ENCODE measurements at regions not wholly inside any gene's neighbourhood (a gene's known extent, or its start where the extent isn't known, plus 50 kb on each side); places are given as distances from the start of the nearest gene placed in this dataset.
"Not testable (repeated sequence)": the region's sequence is repeated elsewhere in the genome, so short reads cannot be mapped to it uniquely, and the experiment has no call there.

DNA sequence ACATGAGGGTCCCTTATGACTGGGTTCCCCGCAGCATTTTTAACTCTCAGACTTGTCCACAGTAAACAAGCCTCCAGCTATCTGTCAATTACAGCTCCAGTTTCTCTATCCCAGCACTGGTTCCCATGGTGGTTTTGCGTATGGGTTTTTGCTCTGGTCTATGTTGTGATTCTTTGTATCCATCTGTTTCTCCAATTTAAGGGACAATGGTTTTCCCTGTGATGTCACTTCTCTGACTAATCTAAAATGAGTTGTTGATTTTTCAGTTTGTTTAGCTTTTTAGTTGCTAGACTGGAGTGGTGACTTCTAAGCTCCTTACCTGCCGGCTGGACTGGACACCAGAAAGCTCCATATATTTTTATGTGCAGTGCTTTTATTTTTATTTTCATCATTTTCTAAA is 303.7 kb downstream of the INHBA start:
- DNase-seq (ENCODE audit: low spot score) (no peak), ATAC-seq (ENCODE audit: low read depth) (no peak)
- Histone ChIP-seq H3K27ac (ENCODE audit: poor library complexity, severe bottlenecking) (no peak overlapping the region), H3K36me3 (ENCODE audit: low read depth) (no peaks in the 10 kb centered on the region), H3K27me3 (ENCODE audit: insufficient read depth, poor library complexity, severe bottlenecking) (no peaks in the 10 kb centered on the region), H3K9me3 (ENCODE audit: severe bottlenecking) (no peaks in the 10 kb centered on the region), H3K4me1 (ENCODE audit: insufficient read depth, poor library complexity, severe bottlenecking) (peaks cover 7% of the 10 kb centered on the region), H3K4me3 (ENCODE audit: severe bottlenecking) (no peak overlapping the region)
- TF ChIP-seq, protein P1, sequence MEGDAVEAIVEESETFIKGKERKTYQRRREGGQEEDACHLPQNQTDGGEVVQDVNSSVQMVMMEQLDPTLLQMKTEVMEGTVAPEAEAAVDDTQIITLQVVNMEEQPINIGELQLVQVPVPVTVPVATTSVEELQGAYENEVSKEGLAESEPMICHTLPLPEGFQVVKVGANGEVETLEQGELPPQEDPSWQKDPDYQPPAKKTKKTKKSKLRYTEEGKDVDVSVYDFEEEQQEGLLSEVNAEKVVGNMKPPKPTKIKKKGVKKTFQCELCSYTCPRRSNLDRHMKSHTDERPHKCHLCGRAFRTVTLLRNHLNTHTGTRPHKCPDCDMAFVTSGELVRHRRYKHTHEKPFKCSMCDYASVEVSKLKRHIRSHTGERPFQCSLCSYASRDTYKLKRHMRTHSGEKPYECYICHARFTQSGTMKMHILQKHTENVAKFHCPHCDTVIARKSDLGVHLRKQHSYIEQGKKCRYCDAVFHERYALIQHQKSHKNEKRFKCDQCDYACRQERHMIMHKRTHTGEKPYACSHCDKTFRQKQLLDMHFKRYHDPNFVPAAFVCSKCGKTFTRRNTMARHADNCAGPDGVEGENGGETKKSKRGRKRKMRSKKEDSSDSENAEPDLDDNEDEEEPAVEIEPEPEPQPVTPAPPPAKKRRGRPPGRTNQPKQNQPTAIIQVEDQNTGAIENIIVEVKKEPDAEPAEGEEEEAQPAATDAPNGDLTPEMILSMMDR (IDR thresholded peaks at IDR 0.05; ENCODE audit: poor library complexity, severe bottlenecking), result no peak

DNA sequence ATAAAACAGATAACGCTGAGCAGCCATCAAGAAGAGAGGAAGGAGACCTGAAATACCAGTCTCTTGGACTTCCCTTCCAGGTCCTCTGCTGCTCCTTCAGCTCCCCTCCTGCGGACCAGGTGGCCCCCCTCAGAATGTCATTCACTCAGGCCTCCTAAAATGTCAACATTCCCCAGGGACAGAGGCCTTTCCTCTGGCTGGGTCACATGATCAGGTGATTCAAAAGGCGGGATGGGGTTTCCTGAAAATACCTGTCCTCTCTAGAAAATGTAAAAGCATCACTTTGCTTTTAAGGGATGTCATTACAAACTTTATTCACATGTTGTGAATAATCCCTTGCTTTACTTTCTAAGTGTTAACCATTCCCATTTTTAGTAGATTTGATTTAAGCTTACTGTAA is 311.1 kb downstream of the INHBA start:
- TF ChIP-seq, protein P1 (IDR thresholded peaks at IDR 0.05; ENCODE audit: poor library complexity, severe bottlenecking), result no peak
- DNase-seq (ENCODE audit: low spot score) (no peak), ATAC-seq (ENCODE audit: low read depth) (no peak)
- Histone ChIP-seq H3K36me3 (ENCODE audit: low read depth) (no peaks in the 10 kb centered on the region), H3K9me3 (ENCODE audit: severe bottlenecking) (no peaks in the 10 kb centered on the region), H3K4me3 (ENCODE audit: severe bottlenecking) (no peak overlapping the region), H3K27ac (ENCODE audit: poor library complexity, severe bottlenecking) (no peak overlapping the region), H3K4me1 (ENCODE audit: insufficient read depth, poor library complexity, severe bottlenecking) (peaks cover 1% of the 10 kb centered on the region), H3K27me3 (ENCODE audit: insufficient read depth, poor library complexity, severe bottlenecking) (no peaks in the 10 kb centered on the region)

DNA sequence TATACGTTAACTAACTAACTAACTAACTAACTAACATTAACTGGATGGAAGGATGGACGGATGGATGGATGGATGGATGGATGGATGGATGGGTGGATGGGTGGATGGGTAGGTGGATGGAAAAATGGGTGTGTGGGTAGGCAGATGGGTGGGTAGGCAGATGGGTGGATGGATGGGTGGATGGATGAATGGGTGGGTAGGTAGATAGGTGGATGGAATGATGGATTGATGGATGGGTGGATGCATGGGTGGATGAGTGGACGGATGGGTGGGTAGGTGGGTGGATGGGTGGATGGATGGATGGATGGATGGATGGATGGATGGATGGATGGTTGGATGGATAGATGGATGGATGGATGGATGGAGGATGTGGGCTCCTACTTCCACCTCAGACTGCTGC is 314.0 kb downstream of the INHBA start:
- H3K36me3 ChIP-seq (ENCODE audit: low read depth); DNase-seq (ENCODE audit: low spot score); H3K27ac ChIP-seq (ENCODE audit: poor library complexity, severe bottlenecking); H3K4me3 ChIP-seq (ENCODE audit: severe bottlenecking); ATAC-seq (ENCODE audit: low read depth); H3K27me3 ChIP-seq (ENCODE audit: insufficient read depth, poor library complexity, severe bottlenecking); H3K9me3 ChIP-seq (ENCODE audit: severe bottlenecking): not testable (repeated sequence)
- peaks cover 15% of the 10 kb centered on the region for H3K4me1 ChIP-seq (ENCODE audit: insufficient read depth, poor library complexity, severe bottlenecking)

DNA sequence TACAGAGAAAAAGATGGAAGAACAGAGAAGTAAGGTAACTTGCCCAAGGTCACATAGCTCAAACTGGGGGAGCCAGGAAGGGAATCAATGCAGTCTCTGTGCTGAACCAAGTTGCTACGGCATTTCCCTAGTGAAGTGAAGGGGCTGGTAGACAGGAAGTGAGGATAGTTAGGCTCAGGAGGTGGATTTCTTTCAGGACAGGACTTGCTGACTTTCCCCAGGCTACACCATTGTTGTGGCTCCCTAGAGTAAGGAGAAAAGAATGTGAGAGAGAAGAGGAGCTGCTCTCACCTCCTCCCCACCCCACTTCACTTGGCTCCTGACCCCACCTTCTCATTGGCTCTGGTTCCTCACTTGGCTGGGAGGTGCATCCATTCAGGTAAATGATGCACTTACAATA is 316.9 kb downstream of the INHBA start:
- TF ChIP-seq, protein P1 (IDR thresholded peaks at IDR 0.05; ENCODE audit: poor library complexity, severe bottlenecking), result no peak
- Histone ChIP-seq H3K9me3 (ENCODE audit: severe bottlenecking) (no peaks in the 10 kb centered on the region), H3K27me3 (ENCODE audit: insufficient read depth, poor library complexity, severe bottlenecking) (no peaks in the 10 kb centered on the region), H3K27ac (ENCODE audit: poor library complexity, severe bottlenecking) (peak overlapping the region; percentile 44), H3K4me1 (ENCODE audit: insufficient read depth, poor library complexity, severe bottlenecking) (peaks cover 15% of the 10 kb centered on the region), H3K4me3 (ENCODE audit: severe bottlenecking) (no peak overlapping the region), H3K36me3 (ENCODE audit: low read depth) (no peaks in the 10 kb centered on the region)
- no peak for DNase-seq (ENCODE audit: low spot score)
- peak; percentile 94 for ATAC-seq (ENCODE audit: low read depth)

DNA sequence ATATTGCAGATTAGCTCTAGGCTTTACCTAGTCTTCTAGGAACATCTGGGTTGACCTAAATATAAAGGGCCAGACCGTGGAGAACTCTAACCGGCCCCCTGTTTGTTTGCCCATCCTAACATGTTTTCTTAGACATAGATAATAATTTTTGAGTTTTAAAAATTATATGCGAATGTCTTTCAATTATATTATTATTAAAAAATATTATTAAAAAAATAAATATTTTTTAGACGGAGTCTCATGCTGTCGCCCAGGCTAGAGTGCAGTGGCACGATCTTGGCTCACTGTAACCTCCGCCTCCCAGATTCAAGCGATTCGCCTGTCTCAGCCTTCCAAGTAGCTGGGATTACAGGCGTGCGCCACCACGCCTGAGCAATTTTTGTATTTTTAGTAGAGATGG is 318.5 kb downstream of the INHBA start:
- no peak overlapping the region for H3K27ac ChIP-seq (ENCODE audit: poor library complexity, severe bottlenecking)
- TF ChIP-seq, protein P1 (IDR thresholded peaks at IDR 0.05; ENCODE audit: poor library complexity, severe bottlenecking), result no peak
- peaks cover 15% of the 10 kb centered on the region for H3K4me1 ChIP-seq (ENCODE audit: insufficient read depth, poor library complexity, severe bottlenecking)
- ATAC-seq (ENCODE audit: low read depth) (no peak), DNase-seq (ENCODE audit: low spot score) (no peak)
- H3K27me3 ChIP-seq (ENCODE audit: insufficient read depth, poor library complexity, severe bottlenecking), result no peaks in the 10 kb centered on the region
- no peak overlapping the region for H3K4me3 ChIP-seq (ENCODE audit: severe bottlenecking)
- H3K36me3 ChIP-seq (ENCODE audit: low read depth), result no peaks in the 10 kb centered on the region
- H3K9me3 ChIP-seq (ENCODE audit: severe bottlenecking), result no peaks in the 10 kb centered on the region
